ENCODE measurements at regions not wholly inside any gene's neighbourhood (a gene's known extent, or its start where the extent isn't known, plus 50 kb on each side); places are given as distances from the start of the nearest gene placed in this dataset.

- DNase-seq (ENCODE audit: low read depth), result no peak
- in situ Hi-C loops (cut with HindIII; ENCODE audit: low sequenced_read_pairs), result no loop called here
- no peak overlapping the region for H3K4me3 ChIP-seq (ENCODE audit: low read depth, low read length)
- no peak for TF ChIP-seq CTCF (IDR thresholded peaks at IDR 0.05; ENCODE audit: low read depth, low read length, missing control alignments)
Measured at GRCh38 chr12:124082012-124082411, 109.0 kb downstream of the ZNF664 start.

DNA sequence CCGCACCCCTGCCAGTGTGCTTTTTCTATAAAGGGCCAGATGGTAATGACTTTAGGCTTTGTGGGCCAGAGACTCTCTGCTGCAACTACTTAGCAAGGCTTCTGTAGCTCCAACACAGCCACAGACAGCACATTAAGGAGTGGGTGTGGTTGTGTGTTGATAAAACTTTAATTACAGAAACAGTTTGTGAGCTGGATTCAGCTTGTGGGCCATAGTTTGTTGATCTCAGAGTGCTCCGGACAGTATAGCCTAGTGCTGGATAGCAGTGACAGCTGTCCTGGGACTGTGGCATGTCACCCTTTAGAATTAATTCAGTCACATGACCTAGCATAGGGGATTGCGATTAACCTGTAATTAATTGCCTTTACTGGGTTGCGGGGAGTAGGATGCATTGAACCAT is 109.7 kb downstream of the ZNF664 start:
- TF ChIP-seq CTCF (IDR thresholded peaks at IDR 0.05; ENCODE audit: low read depth, low read length, missing control alignments), result no peak
- in situ Hi-C loops (cut with HindIII; ENCODE audit: low sequenced_read_pairs), result no loop called here
- no peak overlapping the region for H3K4me3 ChIP-seq (ENCODE audit: low read depth, low read length)
- no peak for DNase-seq (ENCODE audit: low read depth)

GRCh38 chr12:124083708-124084107 is 110.7 kb downstream of the ZNF664 start:
- in situ Hi-C loops (cut with HindIII; ENCODE audit: low sequenced_read_pairs), result no loop called here
- H3K4me3 ChIP-seq (ENCODE audit: low read depth, low read length), result no peak overlapping the region
- no peak for TF ChIP-seq CTCF (IDR thresholded peaks at IDR 0.05; ENCODE audit: low read depth, low read length, missing control alignments)
- no peak for DNase-seq (ENCODE audit: low read depth)

DNA sequence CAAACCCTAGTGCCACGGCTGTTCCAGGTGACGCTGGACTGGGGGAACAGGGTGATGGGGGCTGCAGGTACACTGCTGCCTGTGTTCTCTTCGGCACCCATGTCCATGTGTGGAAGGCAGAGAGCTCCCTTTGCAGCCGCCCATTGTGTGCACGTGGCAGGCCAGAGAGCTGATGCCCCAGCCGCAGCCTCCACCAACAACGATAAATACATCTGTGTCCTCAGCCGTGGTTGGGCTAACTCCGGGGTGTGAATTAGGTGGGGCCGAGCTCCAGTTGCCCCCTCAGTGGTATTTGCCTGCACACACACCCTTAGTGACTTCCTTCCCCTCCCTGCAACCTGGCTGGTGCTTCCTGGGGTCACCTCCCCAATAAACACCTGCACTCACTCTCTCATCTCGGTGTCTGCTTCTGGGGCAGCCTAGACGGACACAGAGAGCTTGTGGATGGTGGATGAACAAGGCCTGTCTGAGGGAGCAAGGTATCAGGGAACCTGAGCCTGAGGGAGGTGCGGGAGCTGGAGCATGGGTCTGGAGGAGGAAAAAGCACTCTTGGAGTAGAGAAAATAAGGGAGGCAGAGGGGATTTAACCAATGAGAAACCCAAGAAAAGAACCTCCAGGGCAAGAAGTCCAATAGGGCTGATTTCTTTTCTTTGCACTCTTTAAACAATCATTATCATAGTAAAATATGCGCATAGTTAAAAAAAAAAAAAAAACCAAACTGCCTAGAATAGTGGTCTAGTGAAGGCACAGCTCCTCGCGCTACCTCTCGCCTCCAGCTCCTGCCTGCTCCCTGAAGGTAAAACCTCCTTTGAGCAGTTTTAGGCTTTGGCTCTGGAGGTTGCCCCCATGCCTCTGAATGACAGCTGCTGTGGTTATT is 112.6 kb downstream of the ZNF664 start:
- no peak overlapping the region for H3K4me3 ChIP-seq (ENCODE audit: low read depth, low read length)
- no peak for DNase-seq (ENCODE audit: low read depth)
- in situ Hi-C loops (cut with HindIII; ENCODE audit: low sequenced_read_pairs), result no loop called here
- TF ChIP-seq CTCF (IDR thresholded peaks at IDR 0.05; ENCODE audit: low read depth, low read length, missing control alignments), result no peak

DNA sequence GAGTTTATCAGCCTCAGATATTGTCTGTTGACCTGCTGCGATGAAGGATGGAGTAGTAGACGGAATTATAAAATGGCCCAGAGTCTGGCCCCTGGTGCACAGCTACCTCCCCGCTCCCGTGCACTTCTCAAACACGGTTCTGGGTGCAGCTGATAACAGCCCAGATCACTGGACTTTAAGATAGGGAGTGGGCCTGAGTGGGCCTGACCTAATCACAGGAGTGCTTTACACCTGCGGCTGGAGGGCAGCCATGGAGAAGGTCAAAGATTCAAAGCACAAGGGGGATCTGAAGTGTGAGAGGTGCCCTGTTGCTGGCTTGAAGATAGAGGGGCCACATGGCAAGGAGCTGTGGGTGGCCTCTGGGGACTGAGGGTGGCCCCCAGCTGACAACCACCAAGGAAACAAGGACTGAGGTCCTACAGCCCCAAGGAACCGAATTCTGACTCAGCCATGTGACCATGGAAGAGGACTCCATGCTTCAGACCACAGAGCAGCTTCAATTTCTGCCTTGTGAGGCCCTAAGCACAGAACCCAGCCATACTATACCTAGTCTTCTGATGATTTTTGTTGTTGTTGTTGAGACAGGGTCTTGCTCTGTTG is 113.4 kb downstream of the ZNF664 start:
- no peak for TF ChIP-seq CTCF (IDR thresholded peaks at IDR 0.05; ENCODE audit: low read depth, low read length, missing control alignments)
- in situ Hi-C loops (cut with HindIII; ENCODE audit: low sequenced_read_pairs), result no loop called here
- H3K4me3 ChIP-seq (ENCODE audit: low read depth, low read length), result no peak overlapping the region
- no peak for DNase-seq (ENCODE audit: low read depth)

GRCh38 chr12:124087266-124088051 is 114.4 kb downstream of the ZNF664 start:
- no peak for DNase-seq (ENCODE audit: low read depth)
- no peak for TF ChIP-seq CTCF (IDR thresholded peaks at IDR 0.05; ENCODE audit: low read depth, low read length, missing control alignments)
- H3K4me3 ChIP-seq (ENCODE audit: low read depth, low read length), result no peak overlapping the region
- in situ Hi-C loops (cut with HindIII; ENCODE audit: low sequenced_read_pairs), result no loop called here

Measured in astrocyte of the cerebellum (primary cell).